ENCODE measurements at regions not wholly inside any gene's neighbourhood (a gene's known extent, or its start where the extent isn't known, plus 50 kb on each side); places are given as distances from the start of the nearest gene placed in this dataset.

DNA sequence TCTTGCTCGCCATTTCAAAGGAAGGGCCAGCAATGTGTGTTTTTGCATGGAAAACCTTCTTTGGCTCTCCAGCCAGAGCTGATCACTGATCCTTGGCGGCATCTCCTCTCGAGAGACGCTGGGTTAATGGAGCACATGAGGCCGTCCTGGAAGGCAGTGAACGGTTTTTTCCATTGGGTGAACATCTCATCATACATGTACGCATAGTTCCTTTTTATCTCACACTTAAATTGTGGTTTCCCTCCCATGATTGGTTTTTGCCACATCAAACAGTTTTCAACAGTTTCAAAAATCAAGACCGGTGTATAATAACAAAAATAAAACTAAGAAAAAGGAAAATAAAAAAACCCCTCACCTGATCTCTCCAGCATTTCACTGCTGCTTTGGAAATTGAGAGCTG, 276.4 kb downstream of the TCF7L2 start:
- no peak for TF ChIP-seq POLR2A (IDR thresholded peaks at IDR 0.05)
- TF ChIP-seq, protein P1, sequence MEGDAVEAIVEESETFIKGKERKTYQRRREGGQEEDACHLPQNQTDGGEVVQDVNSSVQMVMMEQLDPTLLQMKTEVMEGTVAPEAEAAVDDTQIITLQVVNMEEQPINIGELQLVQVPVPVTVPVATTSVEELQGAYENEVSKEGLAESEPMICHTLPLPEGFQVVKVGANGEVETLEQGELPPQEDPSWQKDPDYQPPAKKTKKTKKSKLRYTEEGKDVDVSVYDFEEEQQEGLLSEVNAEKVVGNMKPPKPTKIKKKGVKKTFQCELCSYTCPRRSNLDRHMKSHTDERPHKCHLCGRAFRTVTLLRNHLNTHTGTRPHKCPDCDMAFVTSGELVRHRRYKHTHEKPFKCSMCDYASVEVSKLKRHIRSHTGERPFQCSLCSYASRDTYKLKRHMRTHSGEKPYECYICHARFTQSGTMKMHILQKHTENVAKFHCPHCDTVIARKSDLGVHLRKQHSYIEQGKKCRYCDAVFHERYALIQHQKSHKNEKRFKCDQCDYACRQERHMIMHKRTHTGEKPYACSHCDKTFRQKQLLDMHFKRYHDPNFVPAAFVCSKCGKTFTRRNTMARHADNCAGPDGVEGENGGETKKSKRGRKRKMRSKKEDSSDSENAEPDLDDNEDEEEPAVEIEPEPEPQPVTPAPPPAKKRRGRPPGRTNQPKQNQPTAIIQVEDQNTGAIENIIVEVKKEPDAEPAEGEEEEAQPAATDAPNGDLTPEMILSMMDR (IDR thresholded peaks at IDR 0.05) = no peak
